ENCODE measurements at regions not wholly inside any gene's neighbourhood (a gene's known extent, or its start where the extent isn't known, plus 50 kb on each side); places are given as distances from the start of the nearest gene placed in this dataset.

- intact Hi-C loops (cut with DNase I, micrococcal nuclease): no loop called here
- no peak for ATAC-seq
Measured at GRCh38 chr6:98092331-98092730, 742.0 kb upstream of the POU3F2 start.

GRCh38 chr6:98094696-98095095 is 739.7 kb upstream of the POU3F2 start:
- no peak for DNase-seq
- H3K4me1 ChIP-seq (ENCODE audit: low read depth): no peaks in the 10 kb centered on the region
- intact Hi-C loops (cut with DNase I, micrococcal nuclease): no loop called here

More at GRCh38 chr6:98092331-98092730, 742.0 kb upstream of the POU3F2 start:
- no peaks in the 10 kb centered on the region for H3K4me1 ChIP-seq (ENCODE audit: low read depth)
- H3K36me3 ChIP-seq (ENCODE audit: low read depth): no peaks in the 10 kb centered on the region
- no peak for TF ChIP-seq CTCF (IDR thresholded peaks at IDR 0.05)
- DNase-seq: no peak
- H3K9me3 ChIP-seq: no peaks in the 10 kb centered on the region
- H3K4me3 ChIP-seq: no peak overlapping the region

GRCh38 chr6:98107801-98108200 is 726.6 kb upstream of the POU3F2 start:
- H3K4me1 ChIP-seq (ENCODE audit: low read depth): no peaks in the 10 kb centered on the region
- DNase-seq: no peak
- no peaks in the 10 kb centered on the region for H3K36me3 ChIP-seq (ENCODE audit: low read depth)
- intact Hi-C loops (cut with DNase I, micrococcal nuclease): no loop called here
- no peak overlapping the region for H3K4me3 ChIP-seq
- H3K9me3 ChIP-seq: peaks cover 6% of the 10 kb centered on the region
- no peak for ATAC-seq
- TF ChIP-seq CTCF (IDR thresholded peaks at IDR 0.05): no peak

More at GRCh38 chr6:98094696-98095095, 739.7 kb upstream of the POU3F2 start:
- H3K36me3 ChIP-seq (ENCODE audit: low read depth): no peaks in the 10 kb centered on the region
- no peak for ATAC-seq
- no peaks in the 10 kb centered on the region for H3K9me3 ChIP-seq
- no peak for TF ChIP-seq CTCF (IDR thresholded peaks at IDR 0.05)
- no peak overlapping the region for H3K4me3 ChIP-seq

- no peak for TF ChIP-seq CTCF (IDR thresholded peaks at IDR 0.05)
- no peak for ATAC-seq
- no peak for DNase-seq
- Histone ChIP-seq H3K4me1 (ENCODE audit: low read depth) (no peaks in the 10 kb centered on the region), H3K4me3 (no peak overlapping the region), H3K9me3 (no peaks in the 10 kb centered on the region), H3K36me3 (ENCODE audit: low read depth) (no peaks in the 10 kb centered on the region)
- intact Hi-C loops (cut with DNase I, micrococcal nuclease): no loop called here
Measured at GRCh38 chr6:98116455-98116854, 717.9 kb upstream of the POU3F2 start.

- no peaks in the 10 kb centered on the region for H3K9me3 ChIP-seq
- intact Hi-C loops (cut with DNase I, micrococcal nuclease): no loop called here
- DNase-seq (no peak), ATAC-seq (no peak)
- no peak for TF ChIP-seq CTCF (IDR thresholded peaks at IDR 0.05)
- no peaks in the 10 kb centered on the region for H3K36me3 ChIP-seq (ENCODE audit: low read depth)
- H3K4me3 ChIP-seq: no peak overlapping the region
- no peaks in the 10 kb centered on the region for H3K4me1 ChIP-seq (ENCODE audit: low read depth)
Measured at GRCh38 chr6:98117068-98117467, 717.3 kb upstream of the POU3F2 start.

- ATAC-seq (no peak), DNase-seq (no peak)
- intact Hi-C loops (cut with DNase I, micrococcal nuclease): no loop called here
- H3K36me3 ChIP-seq (ENCODE audit: low read depth): no peaks in the 10 kb centered on the region
- no peak overlapping the region for H3K4me3 ChIP-seq
- TF ChIP-seq CTCF (IDR thresholded peaks at IDR 0.05): no peak
- no peaks in the 10 kb centered on the region for H3K9me3 ChIP-seq
- no peaks in the 10 kb centered on the region for H3K4me1 ChIP-seq (ENCODE audit: low read depth)
Measured at GRCh38 chr6:98118397-98119045, 715.9 kb upstream of the POU3F2 start.
